HepG2 (cell line): ENCODE measurements at regions not wholly inside any gene's neighbourhood (a gene's known extent, or its start where the extent isn't known, plus 50 kb on each side); places are given as distances from the start of the nearest gene placed in this dataset.

Experiments used
- ATAC-seq: fragments of 200-7000 bp; cut with Tn5 transposase; 3 replicates; pipeline ENCODE4 v1.9.1; 2020; ENCODE audit warnings: mild to moderate bottlenecking, moderate library complexity
- BruUV-seq: library from RNA; stranded (reverse); fragments of 400-500 nt; replicated peaks from 2 replicates; lab custom pipeline; 2021; lab: Mats Ljungman, UMichigan
- CTCF ChIA-PET: fragments of 300-600 bp; formaldehyde crosslinking; extraction: SDS; loops from one replicate; lab custom pipeline; 2021; ENCODE audit warnings: low total read pairs, inconsistent platforms, low intra/inter-chr PET ratio; lab: Yijun Ruan, JAX
- POLR2A ChIA-PET: fragments of 350-600 bp; sonication (Branson Sonifier 250); formaldehyde crosslinking; loops from one replicate; lab custom pipeline; 2020; ENCODE audit warnings: antibody characterized with exemption, inconsistent platforms; lab: Yijun Ruan, JAX
- DNase-seq: peaks from one replicate; pipeline ENCODE4 v3.0.0-alpha.2; 2015; ENCODE audit warnings: low spot score
- FAIRE-seq: peaks from 3 replicates; lab custom pipeline; 2011; peaks lifted over from hg19 to GRCh38; lab: Jason Lieb, UNC
- H2AFZ ChIP-seq: one replicate; pipeline ENCODE4 v1.6.1; 2011; ENCODE audit warnings: low read length, inconsistent platforms
- H3K27ac ChIP-seq: fragments of 300-600 bp; 3 replicates; pipeline ENCODE4 v1.8.0; 2011; ENCODE audit warnings: mixed run types, mild to moderate bottlenecking, mixed read lengths, low read length, inconsistent platforms; ENCODE audit not compliant: insufficient read depth; ENCODE audit errors: extremely low read length
- H3K27me3 ChIP-seq, 2 experiments: fragments of 200-600 bp in 1 of 2; 2 replicates in 1 of 2; 3 replicates in 1 of 2; pipeline versions ENCODE4 v1.6.0 to v1.8.0; 2011; ENCODE audit warnings: low read length in 2 of 2, mild to moderate bottlenecking in 2 of 2, moderate library complexity in 2 of 2, inconsistent platforms in 1 of 2; ENCODE audit not compliant: insufficient read depth in 2 of 2, control insufficient read depth in 1 of 2
- H3K36me3 ChIP-seq, 2 experiments: fragments of 200-600 bp in 1 of 2; replicated peaks in 1 of 2; 2 replicates in 1 of 2; 3 replicates in 1 of 2; pipeline versions ENCODE4 v1.5.1 to v1.8.0; 2011; ENCODE audit warnings: low read length in 2 of 2, inconsistent platforms in 1 of 2; ENCODE audit not compliant: insufficient read depth in 2 of 2, control insufficient read depth in 1 of 2
- H3K4me1 ChIP-seq: 2 replicates; pipeline ENCODE4 v1.5.1; 2012; ENCODE audit warnings: low read length, inconsistent platforms; ENCODE audit not compliant: insufficient read depth
- H3K4me2 ChIP-seq: 2 replicates; pipeline ENCODE4 v1.6.0; 2011; ENCODE audit warnings: low read depth, low read length, inconsistent platforms
- H3K4me3 ChIP-seq, 3 experiments: fragments of 200-600 bp in 1 of 3; sonication (generic), shearing (Covaris generic) in 1 of 3; replicated peaks in 1 of 3; 2 replicates each; pipeline ENCODE4 v1.5.1; 2011 to 2016; ENCODE audit warnings: low read length in 3 of 3, inconsistent platforms in 2 of 3, low read depth in 2 of 3, mild to moderate bottlenecking in 2 of 3, control low read depth in 1 of 3, mixed read lengths in 1 of 3; ENCODE audit not compliant: insufficient read depth in 1 of 3
- H3K79me2 ChIP-seq: one replicate; pipeline ENCODE4 v1.6.1; 2011; ENCODE audit warnings: low read length, inconsistent platforms; ENCODE audit not compliant: insufficient read depth
- H3K9ac ChIP-seq: 2 replicates; pipeline ENCODE4 v1.6.0; 2011; ENCODE audit warnings: mild to moderate bottlenecking, low read depth, low read length, inconsistent platforms; ENCODE audit not compliant: insufficient read depth
- H3K9me3 ChIP-seq: 2 replicates; pipeline ENCODE4 v1.5.1; 2012; ENCODE audit warnings: mild to moderate bottlenecking, low read length
- H4K20me1 ChIP-seq: 2 replicates; pipeline ENCODE4 v1.6.0; 2011; ENCODE audit warnings: inconsistent platforms, mild to moderate bottlenecking, low read length, moderate library complexity; ENCODE audit not compliant: insufficient read depth
- CAMTA2 ChIP-seq: sonication (generic); formaldehyde crosslinking; IDR thresholded peaks from 2 replicates; pipeline ENCODE4 v1.4.0; 2020; ENCODE audit warnings: mild to moderate bottlenecking, missing genetic modification reagents, borderline replicate concordance
- HOXD1 ChIP-seq: sonication (generic); formaldehyde crosslinking; IDR thresholded peaks from 2 replicates; pipeline ENCODE4 v1.5.0; 2020; ENCODE audit warnings: missing genetic modification reagents
- IRX3 ChIP-seq: sonication (generic); formaldehyde crosslinking; IDR thresholded peaks from 2 replicates; pipeline ENCODE4 v1.8.1; 2023; ENCODE audit warnings: mild to moderate bottlenecking, low read depth, missing genetic modification reagents, borderline replicate concordance
- JUNB ChIP-seq: sonication (generic); formaldehyde crosslinking; IDR thresholded peaks from 2 replicates; pipeline ENCODE4 v1.8.0; 2022; ENCODE audit warnings: missing genetic modification reagents, mild to moderate bottlenecking, borderline replicate concordance
- MTA1 ChIP-seq: sonication (generic); formaldehyde crosslinking; IDR thresholded peaks from 2 replicates; pipeline ENCODE4 v1.4.0; 2020; ENCODE audit warnings: missing genetic modification reagents, mild to moderate bottlenecking, borderline replicate concordance
- MTF2 ChIP-seq: sonication (generic); formaldehyde crosslinking; IDR thresholded peaks from 2 replicates; pipeline ENCODE4 v1.5.0; 2020; ENCODE audit warnings: missing genetic modification reagents, borderline replicate concordance
- MXI1 ChIP-seq: IDR thresholded peaks from 3 replicates; pipeline ENCODE4 v1.6.1; 2012; ENCODE audit warnings: low read depth, low read length, inconsistent platforms, borderline replicate concordance
- RAD51 ChIP-seq: fragments of 450-650 bp; IDR thresholded peaks from 2 replicates; pipeline ENCODE4 v1.6.1; 2016; ENCODE audit warnings: borderline replicate concordance
- TAF1 ChIP-seq: sonication (generic); formaldehyde crosslinking; IDR thresholded peaks from 2 replicates; pipeline ENCODE4 v1.4.0; 2020; ENCODE audit warnings: missing genetic modification reagents
- TMF1 ChIP-seq: sonication (generic); formaldehyde crosslinking; IDR thresholded peaks from 2 replicates; pipeline ENCODE4 v1.8.1; 2022; ENCODE audit warnings: low read depth, missing genetic modification reagents
- ZBTB7B ChIP-seq: sonication (generic); formaldehyde crosslinking; IDR thresholded peaks from 2 replicates; pipeline ENCODE4 v1.4.0; 2020; ENCODE audit warnings: missing genetic modification reagents
- ZMAT3 ChIP-seq: sonication (generic); formaldehyde crosslinking; conservative IDR thresholded peaks from 2 replicates; pipeline ENCODE4 v1.7.0; 2021; ENCODE audit warnings: missing genetic modification reagents
- ZNF460 ChIP-seq: sonication (generic); formaldehyde crosslinking; IDR thresholded peaks from 2 replicates; pipeline ENCODE4 v1.5.1; 2020; ENCODE audit warnings: missing genetic modification reagents, mild to moderate bottlenecking, borderline replicate concordance
- ZNF570 ChIP-seq: sonication (generic); formaldehyde crosslinking; IDR thresholded peaks from 2 replicates; pipeline ENCODE4 v1.4.0; 2020; ENCODE audit warnings: mild to moderate bottlenecking, missing genetic modification reagents, borderline replicate concordance
- ZNF616 ChIP-seq: sonication (generic); formaldehyde crosslinking; IDR thresholded peaks from 2 replicates; pipeline ENCODE4 v1.5.0; 2020; ENCODE audit warnings: low read depth, mild to moderate bottlenecking, missing genetic modification reagents
- ZNF780A ChIP-seq: sonication (generic); formaldehyde crosslinking; IDR thresholded peaks from 2 replicates; pipeline ENCODE4 v1.8.0; 2022; ENCODE audit warnings: mild to moderate bottlenecking, missing genetic modification reagents, moderate library complexity
- whole genome bisulfite sequencing: methylation state at CpG from one replicate; pipeline ENCODE4 v1.1.6; 2017; ENCODE audit warnings: low lambda C conversion rate; 5-methylcytosine and 5-hydroxymethylcytosine counted together
- in situ Hi-C: cut with HindIII; loops from 2 replicates; pipeline ENCODE4 v1.10.0; 2017; ENCODE audit warnings: low pct_unique_long_range_greater_than_20kb; ENCODE audit not compliant: extremely low pct_ligation_motif_present
- intact Hi-C: fragments of 100-400 bp; cut with micrococcal nuclease; formaldehyde crosslinking; loops from one replicate; pipeline ENCODE4 v1.10.0; 2022; ENCODE audit not compliant: unreplicated experiment
- TF ChIP-seq, protein P1 (sequence below): sonication (generic); formaldehyde crosslinking; IDR thresholded peaks from 2 replicates; pipeline ENCODE4 v1.8.0; 2022; ENCODE audit warnings: mild to moderate bottlenecking, missing genetic modification reagents
- TF ChIP-seq, protein P2 (sequence below): sonication (generic); formaldehyde crosslinking; IDR thresholded peaks from 2 replicates; pipeline ENCODE4 v1.8.0; 2022; ENCODE audit warnings: mild to moderate bottlenecking, missing genetic modification reagents; ENCODE audit not compliant: insufficient replicate concordance
- TF ChIP-seq, protein P3 (sequence below): sonication (generic); formaldehyde crosslinking; IDR thresholded peaks from 2 replicates; pipeline ENCODE4 v1.9.0; 2021; ENCODE audit warnings: missing genetic modification reagents, mild to moderate bottlenecking, borderline replicate concordance
- TF ChIP-seq, protein P4 (sequence below): sonication (generic); formaldehyde crosslinking; IDR thresholded peaks from 2 replicates; pipeline ENCODE4 v1.5.1; 2020; ENCODE audit warnings: mild to moderate bottlenecking, missing genetic modification reagents, borderline replicate concordance

- BruUV-seq: no TSS peak
Observed at GRCh38 chr5:5904113-5904512, 474.2 kb downstream of the MED10 start.

More at GRCh38 chr5:5904113-5904512, 474.2 kb downstream of the MED10 start:
- in situ Hi-C loops (no loop called here), intact Hi-C loops (no loop called here)
- Histone ChIP-seq H3K79me2 (no peaks in the 10 kb centered on the region), H3K27ac (no peak overlapping the region), H3K4me3 (no peak overlapping the region), H3K27me3 (no peaks in the 10 kb centered on the region), H3K36me3 (no peaks in the 10 kb centered on the region), H3K9ac (no peak overlapping the region), H3K4me2 (no peak overlapping the region), H2AFZ (no peak overlapping the region), H3K9me3 (no peaks in the 10 kb centered on the region; the same call in 1 of the 2 replicates), H4K20me1 (no peaks in the 10 kb centered on the region), H3K4me1 (no peaks in the 10 kb centered on the region)
- ChIA-PET CTCF (no interaction called here), POLR2A (no interaction called here)
- no peak for FAIRE-seq
- no peak for TF ChIP-seq JUNB
- TF ChIP-seq, protein P1, sequence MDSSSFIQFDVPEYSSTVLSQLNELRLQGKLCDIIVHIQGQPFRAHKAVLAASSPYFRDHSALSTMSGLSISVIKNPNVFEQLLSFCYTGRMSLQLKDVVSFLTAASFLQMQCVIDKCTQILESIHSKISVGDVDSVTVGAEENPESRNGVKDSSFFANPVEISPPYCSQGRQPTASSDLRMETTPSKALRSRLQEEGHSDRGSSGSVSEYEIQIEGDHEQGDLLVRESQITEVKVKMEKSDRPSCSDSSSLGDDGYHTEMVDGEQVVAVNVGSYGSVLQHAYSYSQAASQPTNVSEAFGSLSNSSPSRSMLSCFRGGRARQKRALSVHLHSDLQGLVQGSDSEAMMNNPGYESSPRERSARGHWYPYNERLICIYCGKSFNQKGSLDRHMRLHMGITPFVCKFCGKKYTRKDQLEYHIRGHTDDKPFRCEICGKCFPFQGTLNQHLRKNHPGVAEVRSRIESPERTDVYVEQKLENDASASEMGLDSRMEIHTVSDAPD: no peak
- no peak for TF ChIP-seq ZMAT3
- TF ChIP-seq TAF1 (CRISPR knock-in tag): no peak
- TF ChIP-seq, protein P2, sequence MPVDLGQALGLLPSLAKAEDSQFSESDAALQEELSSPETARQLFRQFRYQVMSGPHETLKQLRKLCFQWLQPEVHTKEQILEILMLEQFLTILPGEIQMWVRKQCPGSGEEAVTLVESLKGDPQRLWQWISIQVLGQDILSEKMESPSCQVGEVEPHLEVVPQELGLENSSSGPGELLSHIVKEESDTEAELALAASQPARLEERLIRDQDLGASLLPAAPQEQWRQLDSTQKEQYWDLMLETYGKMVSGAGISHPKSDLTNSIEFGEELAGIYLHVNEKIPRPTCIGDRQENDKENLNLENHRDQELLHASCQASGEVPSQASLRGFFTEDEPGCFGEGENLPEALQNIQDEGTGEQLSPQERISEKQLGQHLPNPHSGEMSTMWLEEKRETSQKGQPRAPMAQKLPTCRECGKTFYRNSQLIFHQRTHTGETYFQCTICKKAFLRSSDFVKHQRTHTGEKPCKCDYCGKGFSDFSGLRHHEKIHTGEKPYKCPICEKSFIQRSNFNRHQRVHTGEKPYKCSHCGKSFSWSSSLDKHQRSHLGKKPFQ (CRISPR knock-in tag): no peak
- no peak for TF ChIP-seq ZNF616 (CRISPR knock-in tag)
- no peak for TF ChIP-seq IRX3 (CRISPR knock-in tag)
- no peak for TF ChIP-seq RAD51
- no peak for TF ChIP-seq HOXD1 (CRISPR knock-in tag)
- TF ChIP-seq ZBTB7B (CRISPR knock-in tag): no peak
- TF ChIP-seq, protein P3, sequence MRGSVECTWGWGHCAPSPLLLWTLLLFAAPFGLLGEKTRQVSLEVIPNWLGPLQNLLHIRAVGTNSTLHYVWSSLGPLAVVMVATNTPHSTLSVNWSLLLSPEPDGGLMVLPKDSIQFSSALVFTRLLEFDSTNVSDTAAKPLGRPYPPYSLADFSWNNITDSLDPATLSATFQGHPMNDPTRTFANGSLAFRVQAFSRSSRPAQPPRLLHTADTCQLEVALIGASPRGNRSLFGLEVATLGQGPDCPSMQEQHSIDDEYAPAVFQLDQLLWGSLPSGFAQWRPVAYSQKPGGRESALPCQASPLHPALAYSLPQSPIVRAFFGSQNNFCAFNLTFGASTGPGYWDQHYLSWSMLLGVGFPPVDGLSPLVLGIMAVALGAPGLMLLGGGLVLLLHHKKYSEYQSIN (CRISPR knock-in tag): no peak
- no peak for TF ChIP-seq MXI1
- no peak for TF ChIP-seq MTA1 (CRISPR knock-in tag)
- no peak for TF ChIP-seq MTF2 (CRISPR knock-in tag)
- TF ChIP-seq, protein P4, sequence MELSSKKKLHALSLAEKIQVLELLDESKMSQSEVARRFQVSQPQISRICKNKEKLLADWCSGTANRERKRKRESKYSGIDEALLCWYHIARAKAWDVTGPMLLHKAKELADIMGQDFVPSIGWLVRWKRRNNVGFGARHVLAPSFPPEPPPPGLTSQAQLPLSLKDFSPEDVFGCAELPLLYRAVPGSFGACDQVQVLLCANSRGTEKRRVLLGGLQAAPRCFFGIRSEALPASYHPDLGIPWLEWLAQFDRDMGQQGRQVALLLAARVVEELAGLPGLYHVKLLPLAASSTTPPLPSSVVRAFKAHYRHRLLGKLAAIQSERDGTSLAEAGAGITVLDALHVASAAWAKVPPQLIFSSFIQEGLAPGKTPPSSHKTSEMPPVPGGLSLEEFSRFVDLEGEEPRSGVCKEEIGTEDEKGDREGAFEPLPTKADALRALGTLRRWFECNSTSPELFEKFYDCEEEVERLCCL (CRISPR knock-in tag): no peak
- TF ChIP-seq CAMTA2 (CRISPR knock-in tag): no peak
- TF ChIP-seq ZNF570: no peak
- no peak for TF ChIP-seq ZNF460 (CRISPR knock-in tag)
- no peak for TF ChIP-seq TMF1 (CRISPR knock-in tag)
- TF ChIP-seq ZNF780A: no peak
- 0% methylated on average over 2 of the region's 4 CpGs for WGBS
- DNase-seq: no peak
- no peak for ATAC-seq
